Right ventricle myocardium superior (tissue), 1 donor: ENCODE measurements at regions not wholly inside any gene's neighbourhood (a gene's known extent, or its start where the extent isn't known, plus 50 kb on each side); places are given as distances from the start of the nearest gene placed in this dataset.
A peak's percentile ranks its signal among the peaks of the same experiment; 100 is the strongest.
"Not testable (repeated sequence)": the region's sequence is repeated elsewhere in the genome, so short reads cannot be mapped to it uniquely, and the experiment has no call there.

ENCODE experiments used
- ATAC-seq: fragments of 200-7000 bp; cut with Tn5 transposase; one replicate; pipeline ENCODE4 v1.9.1; 2020; ENCODE audit warnings: mild to moderate bottlenecking; ENCODE audit not compliant: poor library complexity
- DNase-seq: peaks from one replicate; pipeline ENCODE4 v3.0.0-alpha.2; 2020
- intact Hi-C: fragments of 100-400 bp; cut with DNase I; formaldehyde crosslinking; loops from one replicate; pipeline ENCODE4 v1.11.2; 2022
- donor health status: DM: no; HTN: yes; CAD: no; lungs with severe emphysema.

GRCh38 chr1:232579958-232580941 lies 49.7 kb downstream of the SIPA1L2 start:
- DNase-seq (no peak), ATAC-seq (no peak)
- intact Hi-C loops, result no loop called here

GRCh38 chr1:232579466-232579865 lies 50.5 kb downstream of the SIPA1L2 start:
- ATAC-seq, result no peak
- no peak for DNase-seq
- intact Hi-C loops, result no loop called here

DNA sequence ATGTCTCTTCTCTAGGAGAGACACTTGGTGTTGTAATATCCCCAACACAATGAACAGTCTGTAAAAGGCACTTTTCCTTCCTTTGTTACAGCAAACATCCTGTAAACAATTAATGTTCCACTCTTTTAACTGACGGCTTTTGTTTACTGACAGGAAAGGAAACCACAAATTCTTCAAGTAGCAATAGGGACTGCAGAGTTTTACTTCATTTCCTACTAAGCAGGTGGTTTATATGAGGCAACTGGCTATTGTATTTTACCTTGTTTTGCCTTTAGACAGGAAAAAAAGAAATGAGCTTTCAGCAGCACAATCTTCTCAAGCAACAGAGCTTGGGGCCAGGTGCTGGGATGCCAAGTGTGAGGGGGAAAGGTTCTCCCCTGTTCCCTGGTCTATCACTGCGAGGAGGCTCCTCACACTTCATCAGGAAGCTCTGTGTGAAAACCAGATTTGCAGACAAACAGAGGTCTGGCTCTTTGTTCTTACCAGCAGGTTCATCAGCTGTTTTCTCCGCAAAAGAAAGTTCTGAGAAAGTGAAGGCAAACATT lies 51.2 kb downstream of the SIPA1L2 start:
- ATAC-seq, result peak; percentile 17
- intact Hi-C loops, result no loop called here
- no peak for DNase-seq

DNA sequence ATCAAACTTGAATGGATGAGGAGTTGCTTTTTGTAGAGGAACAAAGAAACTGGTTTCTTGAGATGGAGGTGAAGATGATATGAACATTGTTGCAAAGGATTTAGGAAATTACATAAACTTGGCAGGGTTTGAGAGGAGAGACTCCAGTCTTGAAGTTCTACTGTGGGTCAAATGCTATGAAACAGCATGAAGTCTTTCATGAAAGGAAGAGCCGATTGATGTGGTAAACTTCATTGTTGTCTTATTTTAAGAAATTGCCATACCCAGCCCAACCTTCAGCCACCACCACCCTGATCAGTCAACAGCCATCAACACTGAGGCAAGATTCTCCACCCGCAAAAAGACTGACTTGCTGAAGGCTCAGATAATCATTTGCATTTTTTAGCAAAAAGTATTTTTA lies 52.2 kb downstream of the SIPA1L2 start:
- no peak for ATAC-seq
- DNase-seq, result no peak
- intact Hi-C loops, result no loop called here

DNA sequence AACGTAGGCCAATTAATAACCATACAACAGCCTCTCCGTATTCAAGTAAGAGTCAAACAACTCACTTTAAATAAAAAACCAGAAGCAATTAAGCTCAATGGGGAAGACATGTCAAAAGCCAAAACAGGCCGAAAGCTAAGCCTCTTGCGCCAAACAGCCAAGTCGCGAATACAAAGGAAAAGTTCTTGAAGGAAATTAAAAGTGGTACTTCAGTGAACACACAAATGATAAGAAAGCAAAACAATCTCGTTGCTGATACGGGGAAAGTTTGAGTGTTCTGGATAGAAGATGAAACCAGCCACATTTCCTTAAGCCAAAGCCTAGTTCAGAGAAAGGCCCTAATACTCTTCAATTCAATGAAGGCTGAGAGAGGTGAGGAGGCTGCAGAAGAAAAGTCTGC lies 53.4 kb downstream of the SIPA1L2 start:
- ATAC-seq (no peak), DNase-seq (no peak)
- intact Hi-C loops, result no loop called here

GRCh38 chr1:232575763-232576040 lies 54.2 kb downstream of the SIPA1L2 start:
- intact Hi-C loops, result no loop called here
- ATAC-seq, result no peak
- no peak for DNase-seq

DNA sequence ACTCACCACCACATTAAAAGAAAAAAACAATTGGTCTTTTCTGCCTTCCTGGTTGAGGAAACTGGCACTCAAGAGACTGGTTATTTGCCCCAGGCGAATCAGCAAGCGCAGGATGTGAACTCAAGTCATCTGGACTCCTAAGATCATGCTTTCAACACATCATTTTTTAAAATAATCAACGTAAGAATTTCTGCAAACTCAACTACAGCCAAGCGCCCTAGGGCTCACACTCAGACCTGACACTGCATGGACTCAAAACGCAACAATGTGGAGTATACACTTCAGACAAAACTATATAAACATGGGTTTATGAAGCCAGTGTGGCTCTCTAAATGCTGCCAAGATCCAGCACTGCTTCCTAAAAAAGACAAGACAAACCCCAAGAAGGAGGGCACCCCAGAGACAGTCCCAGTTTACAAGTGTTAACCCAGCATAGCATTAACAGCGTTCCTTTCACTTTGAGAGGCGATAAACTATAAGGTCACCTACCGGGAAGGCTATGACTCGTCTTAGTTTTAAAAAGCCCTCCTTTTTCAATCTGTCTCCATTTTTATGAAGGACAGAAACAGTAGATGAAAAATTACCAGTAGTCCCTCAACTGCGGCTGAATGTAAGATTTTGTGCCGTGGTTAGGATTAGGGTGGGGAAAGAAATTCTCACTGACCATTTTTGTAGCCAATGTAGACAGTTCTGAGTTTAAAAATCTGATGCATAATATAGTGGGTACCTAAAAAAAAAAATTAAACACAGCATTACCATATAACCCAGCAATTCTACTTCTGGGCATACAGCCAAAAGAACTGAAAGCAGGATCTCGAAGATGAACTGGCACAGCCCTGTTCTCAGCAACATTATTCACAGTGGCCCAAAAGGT lies 54.8 kb downstream of the SIPA1L2 start:
- intact Hi-C loops, result no loop called here
- DNase-seq, result no peak
- ATAC-seq, result peak; percentile 45

- intact Hi-C loops, result no loop called here
- no peak for ATAC-seq
- DNase-seq, result no peak
These were observed 55.9 kb downstream of the SIPA1L2 start for GRCh38 chr1:232574077-232574476.

- intact Hi-C loops, result no loop called here
- ATAC-seq, result no peak
- no peak for DNase-seq
These were observed 58.4 kb downstream of the SIPA1L2 start for GRCh38 chr1:232571523-232571922.

- ATAC-seq, result peak; percentile 62
- no peak for DNase-seq
- intact Hi-C loops, result no loop called here
These were observed 59.9 kb downstream of the SIPA1L2 start for GRCh38 chr1:232570007-232570406.

DNA sequence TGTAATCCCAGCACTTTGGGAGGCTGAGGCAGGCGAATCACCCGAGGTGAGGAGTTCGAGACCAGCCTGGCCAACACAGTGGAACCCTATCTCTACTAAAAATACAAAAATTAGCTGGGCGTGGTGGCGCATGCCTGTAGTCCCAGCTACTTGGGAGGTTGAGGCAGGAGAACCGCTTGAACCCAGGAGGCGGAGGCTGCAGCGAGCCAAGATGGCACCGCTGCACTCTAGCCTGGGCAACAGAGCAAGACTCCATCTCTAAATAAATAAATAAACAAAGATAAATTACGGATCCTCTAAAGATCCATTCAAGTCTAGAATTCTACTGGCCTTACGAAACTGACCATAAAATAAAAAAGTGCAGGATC lies 60.4 kb downstream of the SIPA1L2 start:
- ATAC-seq, DNase-seq, intact Hi-C loops: not testable (repeated sequence)

GRCh38 chr1:232568906-232569553 lies 60.9 kb downstream of the SIPA1L2 start:
- intact Hi-C loops, result no loop called here
- DNase-seq (no peak), ATAC-seq (no peak)

DNA sequence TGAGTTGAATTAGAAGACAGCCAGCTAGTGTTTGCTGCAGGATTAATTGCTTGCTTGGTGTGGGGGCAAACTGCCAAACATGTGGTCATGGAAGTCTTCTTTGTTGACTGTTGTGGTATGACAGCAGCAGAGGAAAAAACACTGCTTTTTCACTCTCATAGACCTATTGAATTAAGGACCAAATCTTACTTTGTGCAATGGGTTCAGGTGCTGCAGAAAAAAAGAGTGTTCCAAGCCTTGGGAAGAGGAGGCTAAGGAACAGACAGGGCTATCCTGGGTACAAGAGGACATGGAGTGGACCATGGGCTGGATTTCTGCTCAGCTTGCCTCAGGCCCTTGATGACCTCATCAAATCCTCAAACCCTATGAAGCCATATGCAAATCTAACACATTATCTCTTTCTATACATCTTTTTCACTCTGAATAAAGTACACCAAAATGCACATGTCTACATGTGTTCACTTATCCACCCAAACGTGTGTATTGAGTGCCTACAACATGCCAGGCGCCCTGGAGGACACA lies 61.5 kb downstream of the SIPA1L2 start:
- DNase-seq, result no peak
- intact Hi-C loops, result no loop called here
- ATAC-seq, result no peak

GRCh38 chr1:232566093-232566492 lies 63.8 kb downstream of the SIPA1L2 start:
- ATAC-seq (no peak), DNase-seq (no peak)
- intact Hi-C loops, result no loop called here

GRCh38 chr1:232562855-232563510 lies 67.0 kb downstream of the SIPA1L2 start:
- peak; percentile 51 for ATAC-seq
- no peak for DNase-seq
- intact Hi-C loops, result no loop called here

DNA sequence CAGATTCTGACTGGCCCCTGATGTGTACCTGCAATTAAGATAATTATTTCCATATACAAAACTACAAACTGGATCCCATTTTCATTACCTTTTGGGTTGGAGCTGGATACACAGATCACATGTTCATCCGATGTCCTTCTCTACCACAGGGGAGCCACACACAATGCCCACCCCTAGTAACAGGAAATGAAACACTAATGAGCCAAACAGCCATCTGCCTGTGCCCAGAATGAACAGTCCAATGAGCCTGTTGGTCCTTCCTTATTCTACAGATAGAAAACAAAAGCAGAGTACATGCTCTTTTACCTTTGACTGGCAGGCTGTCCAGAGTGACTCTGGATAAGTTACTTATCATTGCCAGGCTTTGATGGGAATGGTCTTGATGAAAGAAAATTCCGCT lies 68.6 kb downstream of the SIPA1L2 start:
- intact Hi-C loops, result no loop called here
- ATAC-seq (no peak), DNase-seq (no peak)

DNA sequence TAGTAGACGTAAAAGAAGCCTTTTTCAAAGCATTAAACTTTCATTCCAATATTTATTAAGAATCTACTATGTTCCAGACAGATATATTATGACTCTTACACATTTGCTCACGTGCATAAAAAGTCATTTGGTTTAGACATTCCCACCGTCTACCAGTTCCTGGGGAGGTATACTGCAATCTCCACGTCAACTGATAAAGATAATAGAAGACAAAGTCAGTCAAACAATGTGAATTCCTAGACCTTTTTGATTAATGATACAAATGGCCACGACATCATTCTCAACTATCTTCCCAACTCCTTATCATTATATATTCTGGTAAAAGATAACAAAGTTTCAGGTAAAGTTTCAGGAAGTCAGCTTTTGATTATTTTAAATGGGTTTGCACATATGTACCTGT lies 69.0 kb downstream of the SIPA1L2 start:
- intact Hi-C loops, result no loop called here
- no peak for DNase-seq
- ATAC-seq, result no peak

GRCh38 chr1:232558954-232559353 lies 71.0 kb downstream of the SIPA1L2 start:
- DNase-seq, result no peak
- no peak for ATAC-seq
- intact Hi-C loops, result loop anchor here (10.0 kb wide), 1 partner anchor 66 kb away; no protein-coding TSS in a partner anchor
